Mammary epithelial cell (primary cell): ENCODE measurements at regions not wholly inside any gene's neighbourhood (a gene's known extent, or its start where the extent isn't known, plus 50 kb on each side); places are given as distances from the start of the nearest gene placed in this dataset.

Source experiments
- CTCF ChIP-seq, 2 donors: IDR thresholded peaks in 1 of 2; conservative IDR thresholded peaks in 1 of 2; 2 replicates each; pipeline ENCODE4 v1.5.1; 2011 to 2012; ENCODE audit warnings: inconsistent platforms in 2 of 2, low read length in 2 of 2, mild to moderate bottlenecking in 2 of 2, control low read depth in 1 of 2, low read depth in 1 of 2; ENCODE audit not compliant: insufficient read depth in 1 of 2; ENCODE audit errors: extremely low read depth in 1 of 2
- EZH2 ChIP-seq: IDR thresholded peaks from 2 replicates; pipeline ENCODE4 v1.6.1; 2012; ENCODE audit warnings: low read length, inconsistent platforms, borderline replicate concordance

DNA sequence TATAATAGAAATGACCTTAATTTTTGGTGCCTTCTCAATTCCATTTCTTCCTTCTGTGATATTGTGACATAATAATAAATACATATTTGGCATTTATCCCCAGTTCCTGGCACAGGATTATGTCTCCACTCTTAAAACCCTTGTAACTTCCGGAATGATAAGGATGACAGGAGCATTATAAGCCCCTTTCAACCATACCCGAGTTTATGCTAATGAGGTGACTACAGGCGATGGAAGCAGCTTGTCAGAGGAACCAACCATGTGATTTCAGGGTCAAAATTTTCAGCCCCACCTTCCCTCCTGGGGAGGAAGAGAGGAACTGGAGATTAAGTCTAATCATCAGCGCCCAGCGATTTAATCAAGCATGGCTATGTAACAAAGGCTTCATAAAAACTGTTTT, 528.5 kb upstream of the CRIM1 start:
- TF ChIP-seq CTCF (conservative IDR thresholded peaks at IDR 0.05 in 1 of 2, IDR thresholded peaks at IDR 0.05 in 1 of 2; ENCODE audit: extremely low read depth in 1 of 2, insufficient read depth in 1 of 2, low read depth in 1 of 2, low read length in 2 of 2): no peak
- no peak for TF ChIP-seq EZH2
